ENCODE measurements at regions not wholly inside any gene's neighbourhood (a gene's known extent, or its start where the extent isn't known, plus 50 kb on each side); places are given as distances from the start of the nearest gene placed in this dataset.

DNA sequence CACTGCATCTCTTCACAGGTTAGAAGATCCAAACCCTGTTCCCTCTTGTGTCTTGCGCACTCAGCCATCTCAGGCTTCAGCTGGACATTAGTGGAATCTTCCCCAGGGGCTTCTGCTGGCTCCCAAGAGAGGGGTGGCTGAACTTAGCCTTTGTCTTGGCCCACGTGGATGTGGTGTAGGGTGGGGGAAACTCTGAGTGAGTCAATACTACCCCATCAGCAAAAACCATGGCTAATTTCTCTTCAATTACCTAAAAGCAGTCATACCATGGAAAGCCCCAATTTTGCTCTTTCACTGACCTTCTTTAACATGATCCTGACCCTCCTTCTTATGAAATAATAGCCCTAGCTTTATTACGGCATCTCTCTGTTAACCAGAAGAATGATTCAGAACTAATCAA lies 72.5 kb upstream of the RAB3GAP2 start:
- Histone ChIP-seq H3K27ac (no peak overlapping the region), H3K4me1 (ENCODE audit: low read depth) (peaks cover 3% of the 10 kb centered on the region), H3K9me3 (ENCODE audit: low read depth) (no peaks in the 10 kb centered on the region), H3K27me3 (no peaks in the 10 kb centered on the region), H3K4me3 (no peak overlapping the region), H3K36me3 (no peaks in the 10 kb centered on the region)
- TF ChIP-seq, protein P1, sequence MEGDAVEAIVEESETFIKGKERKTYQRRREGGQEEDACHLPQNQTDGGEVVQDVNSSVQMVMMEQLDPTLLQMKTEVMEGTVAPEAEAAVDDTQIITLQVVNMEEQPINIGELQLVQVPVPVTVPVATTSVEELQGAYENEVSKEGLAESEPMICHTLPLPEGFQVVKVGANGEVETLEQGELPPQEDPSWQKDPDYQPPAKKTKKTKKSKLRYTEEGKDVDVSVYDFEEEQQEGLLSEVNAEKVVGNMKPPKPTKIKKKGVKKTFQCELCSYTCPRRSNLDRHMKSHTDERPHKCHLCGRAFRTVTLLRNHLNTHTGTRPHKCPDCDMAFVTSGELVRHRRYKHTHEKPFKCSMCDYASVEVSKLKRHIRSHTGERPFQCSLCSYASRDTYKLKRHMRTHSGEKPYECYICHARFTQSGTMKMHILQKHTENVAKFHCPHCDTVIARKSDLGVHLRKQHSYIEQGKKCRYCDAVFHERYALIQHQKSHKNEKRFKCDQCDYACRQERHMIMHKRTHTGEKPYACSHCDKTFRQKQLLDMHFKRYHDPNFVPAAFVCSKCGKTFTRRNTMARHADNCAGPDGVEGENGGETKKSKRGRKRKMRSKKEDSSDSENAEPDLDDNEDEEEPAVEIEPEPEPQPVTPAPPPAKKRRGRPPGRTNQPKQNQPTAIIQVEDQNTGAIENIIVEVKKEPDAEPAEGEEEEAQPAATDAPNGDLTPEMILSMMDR (IDR thresholded peaks at IDR 0.05; ENCODE audit: low read depth, low read length) = no peak
- DNase-seq (ENCODE audit: low read depth in 1 of 2, low spot score in 1 of 2) = no peak

- no peaks in the 10 kb centered on the region for H3K36me3 ChIP-seq
- TF ChIP-seq, protein P1 (IDR thresholded peaks at IDR 0.05; ENCODE audit: low read depth, low read length) = no peak
These were observed 70.6 kb upstream of the RAB3GAP2 start for GRCh38 chr1:220342853-220343252.

GRCh38 chr1:220341126-220341525 lies 68.9 kb upstream of the RAB3GAP2 start:
- H3K36me3 ChIP-seq = no peaks in the 10 kb centered on the region
- no peaks in the 10 kb centered on the region for H3K4me1 ChIP-seq (ENCODE audit: low read depth)
- H3K4me3 ChIP-seq = no peak overlapping the region
- TF ChIP-seq, protein P1 (IDR thresholded peaks at IDR 0.05; ENCODE audit: low read depth, low read length) = no peak
- H3K27me3 ChIP-seq = no peaks in the 10 kb centered on the region
- H3K27ac ChIP-seq = no peak overlapping the region
- no peaks in the 10 kb centered on the region for H3K9me3 ChIP-seq (ENCODE audit: low read depth)
- DNase-seq (ENCODE audit: low read depth in 1 of 2, low spot score in 1 of 2) = no peak

More at GRCh38 chr1:220342853-220343252, 70.6 kb upstream of the RAB3GAP2 start:
- Histone ChIP-seq H3K4me3 (no peak overlapping the region), H3K9me3 (ENCODE audit: low read depth) (no peaks in the 10 kb centered on the region), H3K4me1 (ENCODE audit: low read depth) (no peaks in the 10 kb centered on the region), H3K27ac (no peak overlapping the region), H3K27me3 (no peaks in the 10 kb centered on the region)
- DNase-seq (ENCODE audit: low read depth in 1 of 2, low spot score in 1 of 2) = no peak

DNA sequence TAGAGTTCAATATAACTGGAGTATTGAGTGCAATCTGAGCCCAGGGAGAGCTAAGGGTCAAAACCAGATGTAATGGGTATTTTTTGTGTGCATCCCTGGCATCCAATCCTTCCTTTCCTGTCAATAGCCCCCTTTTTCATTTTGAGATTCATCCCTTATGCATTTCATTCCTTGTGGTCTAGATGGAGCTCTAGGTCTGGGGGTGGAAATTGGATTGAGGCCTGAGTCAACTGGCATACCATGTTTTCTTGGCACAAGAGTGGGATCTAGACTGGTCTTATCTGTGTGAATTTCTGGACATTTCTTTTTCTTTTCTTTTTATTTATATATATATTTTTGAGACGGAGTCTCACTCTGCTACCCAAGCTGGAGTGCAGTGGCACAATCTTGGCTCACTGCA lies 67.3 kb upstream of the RAB3GAP2 start:
- TF ChIP-seq, protein P1 (IDR thresholded peaks at IDR 0.05; ENCODE audit: low read depth, low read length) = no peak
- Histone ChIP-seq H3K27me3 (no peaks in the 10 kb centered on the region), H3K36me3 (no peaks in the 10 kb centered on the region), H3K4me1 (ENCODE audit: low read depth) (no peaks in the 10 kb centered on the region), H3K4me3 (no peak overlapping the region), H3K27ac (no peak overlapping the region), H3K9me3 (ENCODE audit: low read depth) (no peaks in the 10 kb centered on the region)
- no peak for DNase-seq (ENCODE audit: low read depth in 1 of 2, low spot score in 1 of 2)

GRCh38 chr1:220338759-220339158 lies 66.5 kb upstream of the RAB3GAP2 start:
- Histone ChIP-seq H3K4me1 (ENCODE audit: low read depth) (no peaks in the 10 kb centered on the region), H3K27ac (no peak overlapping the region), H3K9me3 (ENCODE audit: low read depth) (no peaks in the 10 kb centered on the region), H3K27me3 (no peaks in the 10 kb centered on the region), H3K36me3 (no peaks in the 10 kb centered on the region), H3K4me3 (no peak overlapping the region)
- DNase-seq (ENCODE audit: low read depth in 1 of 2, low spot score in 1 of 2) = no peak
- TF ChIP-seq, protein P1 (IDR thresholded peaks at IDR 0.05; ENCODE audit: low read depth, low read length) = no peak

All from cardiac muscle cell (in vitro differentiated cells and primary cell).